AG04449 (cell line): ENCODE measurements at regions not wholly inside any gene's neighbourhood (a gene's known extent, or its start where the extent isn't known, plus 50 kb on each side); places are given as distances from the start of the nearest gene placed in this dataset.

ENCODE experiments used
- CTCF ChIA-PET: fragments of 350-600 bp; formaldehyde crosslinking; extraction: SDS; loops from one replicate; lab custom pipeline; 2021; ENCODE audit warnings: antibody characterized with exemption; lab: Yijun Ruan, JAX
- POLR2A ChIA-PET: fragments of 400-600, 350-600 bp; formaldehyde crosslinking; extraction: SDS; loops from one replicate; lab custom pipeline; 2020; ENCODE audit warnings: antibody characterized with exemption, inconsistent platforms; lab: Yijun Ruan, JAX
- DNase-seq: peaks from one replicate; pipeline ENCODE4 v3.0.0-alpha.2; 2010; ENCODE audit warnings: low read depth, low spot score
- H3K4me3 ChIP-seq: 2 replicates; pipeline ENCODE4 v1.5.1; 2011; ENCODE audit warnings: low read depth, mild to moderate bottlenecking, control low read depth, low read length
- CTCF ChIP-seq: IDR thresholded peaks from one replicate; pipeline ENCODE4 v1.5.1; 2011; ENCODE audit warnings: mild to moderate bottlenecking, moderate library complexity, low read length, control low read depth, inconsistent platforms; ENCODE audit not compliant: insufficient read depth; ENCODE audit errors: missing control alignments

- POLR2A ChIA-PET, result no interaction called here
- no peak for DNase-seq
- no peak for TF ChIP-seq CTCF
- no peak overlapping the region for H3K4me3 ChIP-seq
- CTCF ChIA-PET, result no interaction called here
These were observed 119.5 kb upstream of the EPHA5 start for GRCh38 chr4:65789805-65790204.

- no peak for DNase-seq
- POLR2A ChIA-PET, result no interaction called here
- TF ChIP-seq CTCF, result no peak
- no peak overlapping the region for H3K4me3 ChIP-seq
- CTCF ChIA-PET, result no interaction called here
These were observed 119.1 kb upstream of the EPHA5 start for GRCh38 chr4:65789341-65789740.

DNA sequence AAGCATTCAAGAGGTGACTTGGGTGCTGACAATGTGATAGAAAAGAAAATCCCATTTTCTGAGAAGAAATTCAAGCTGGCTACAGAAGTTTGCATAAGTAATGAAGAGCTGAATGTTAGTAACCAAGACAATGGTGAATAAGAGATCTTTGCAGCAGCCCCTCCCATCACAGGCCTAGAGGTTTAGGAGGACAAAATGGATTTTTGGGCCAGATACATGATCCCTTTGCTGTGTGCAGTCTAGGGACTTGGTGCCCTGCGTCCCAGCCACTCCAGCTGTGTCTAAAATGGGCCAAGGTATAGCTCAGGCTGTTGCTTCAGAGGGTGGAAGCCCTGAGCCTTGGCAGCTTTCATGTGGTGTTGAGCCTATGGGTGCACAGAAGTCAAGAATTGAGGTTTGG is 107.0 kb upstream of the EPHA5 start:
- POLR2A ChIA-PET, result no interaction called here
- CTCF ChIA-PET, result no interaction called here

DNA sequence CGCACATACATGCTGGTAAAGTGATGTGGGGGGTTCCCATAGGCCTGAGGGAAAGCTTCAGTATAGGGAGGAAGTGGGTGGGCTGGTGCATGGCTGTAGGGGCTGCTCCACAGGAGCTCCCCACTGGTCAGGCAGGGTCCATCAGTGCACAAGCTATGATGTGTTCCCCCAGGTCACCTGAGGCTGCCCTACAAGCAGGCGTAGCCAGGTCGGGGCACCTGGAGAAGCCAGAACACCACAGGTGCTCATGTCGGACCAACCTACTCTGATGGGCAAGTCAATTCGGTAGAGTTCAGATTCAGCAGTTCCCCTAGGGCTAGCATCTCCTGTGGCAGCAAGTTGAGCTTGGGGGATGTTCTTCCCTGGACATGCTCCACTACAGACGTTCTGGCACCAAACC is 103.3 kb upstream of the EPHA5 start:
- CTCF ChIA-PET, result no interaction called here
- no peak overlapping the region for H3K4me3 ChIP-seq
- no peak for TF ChIP-seq CTCF
- POLR2A ChIA-PET, result no interaction called here
- no peak for DNase-seq

More for the DNA sequence above, 107.0 kb upstream of the EPHA5 start:
- H3K4me3 ChIP-seq, result no peak overlapping the region
- DNase-seq, result no peak
- no peak for TF ChIP-seq CTCF

DNA sequence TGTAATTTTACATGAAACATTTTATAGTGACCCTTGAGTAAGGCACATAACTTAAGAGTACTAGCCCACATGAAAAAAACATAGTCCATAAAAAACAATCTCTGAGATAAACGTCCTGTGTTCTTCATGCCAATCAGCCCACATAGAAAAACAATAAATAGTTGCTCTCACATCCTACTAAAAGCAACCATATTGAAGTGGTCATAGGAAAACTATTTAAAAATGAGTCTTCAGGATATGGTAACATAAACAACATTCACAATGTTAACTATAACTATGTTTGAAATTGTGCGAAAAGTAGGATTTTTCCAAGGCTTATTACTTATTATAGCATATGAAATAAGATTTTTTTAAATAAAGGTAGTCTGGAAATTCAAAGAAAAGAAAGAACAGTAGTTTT is 77.1 kb upstream of the EPHA5 start:
- ChIA-PET POLR2A (no interaction called here), CTCF (no interaction called here)
- H3K4me3 ChIP-seq, result no peak overlapping the region
- no peak for DNase-seq
- no peak for TF ChIP-seq CTCF

GRCh38 chr4:65738134-65738533 is 67.8 kb upstream of the EPHA5 start:
- POLR2A ChIA-PET, result no interaction called here
- CTCF ChIA-PET, result no interaction called here
- H3K4me3 ChIP-seq, result no peak overlapping the region
- no peak for DNase-seq
- no peak for TF ChIP-seq CTCF

DNA sequence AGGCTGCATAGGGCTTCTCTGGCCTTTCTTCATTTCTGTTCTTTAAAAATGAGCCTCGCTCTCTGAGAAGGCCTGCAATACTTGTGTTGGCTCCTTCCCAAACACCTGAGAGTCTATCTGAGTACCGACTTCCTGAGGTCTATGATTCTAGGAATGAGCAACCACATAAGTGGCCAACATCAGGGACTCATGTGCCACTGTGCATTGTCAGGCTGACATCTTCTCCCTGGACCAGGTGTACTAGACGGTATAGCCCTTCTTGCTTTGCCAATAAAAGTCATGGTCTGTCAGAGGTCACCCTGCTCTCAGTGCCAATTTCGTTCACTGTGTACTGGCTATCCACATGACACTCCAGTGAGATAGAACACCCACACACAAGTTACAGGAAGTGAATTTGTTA is 67.4 kb upstream of the EPHA5 start:
- POLR2A ChIA-PET, result no interaction called here
- TF ChIP-seq CTCF, result no peak
- no peak overlapping the region for H3K4me3 ChIP-seq
- CTCF ChIA-PET, result no interaction called here
- no peak for DNase-seq
